HCT116 (cell line): ENCODE measurements at regions not wholly inside any gene's neighbourhood (a gene's known extent, or its start where the extent isn't known, plus 50 kb on each side); places are given as distances from the start of the nearest gene placed in this dataset.

Experiments used
- CTCF ChIP-seq, 3 experiments: fragments of 200-600 bp in 1 of 3; sonication (generic) in 1 of 3; IDR thresholded peaks in 2 of 3; conservative IDR thresholded peaks in 1 of 3; 2 replicates each; pipeline ENCODE4 v1.5.1; 2012 to 2017; ENCODE audit warnings: low read depth in 2 of 3, low read length in 2 of 3, antibody characterized with exemption in 1 of 3, borderline replicate concordance in 1 of 3, control low read depth in 1 of 3, mild to moderate bottlenecking in 1 of 3, mixed read lengths in 1 of 3, mixed run types in 1 of 3, moderate library complexity in 1 of 3; ENCODE audit not compliant: insufficient read depth in 1 of 3
- POLR2A ChIP-seq: IDR thresholded peaks from 2 replicates; pipeline ENCODE4 v1.7.0; 2011; ENCODE audit warnings: borderline replicate concordance; ENCODE audit not compliant: insufficient read depth, insufficient read length; ENCODE audit errors: extremely low read depth

DNA sequence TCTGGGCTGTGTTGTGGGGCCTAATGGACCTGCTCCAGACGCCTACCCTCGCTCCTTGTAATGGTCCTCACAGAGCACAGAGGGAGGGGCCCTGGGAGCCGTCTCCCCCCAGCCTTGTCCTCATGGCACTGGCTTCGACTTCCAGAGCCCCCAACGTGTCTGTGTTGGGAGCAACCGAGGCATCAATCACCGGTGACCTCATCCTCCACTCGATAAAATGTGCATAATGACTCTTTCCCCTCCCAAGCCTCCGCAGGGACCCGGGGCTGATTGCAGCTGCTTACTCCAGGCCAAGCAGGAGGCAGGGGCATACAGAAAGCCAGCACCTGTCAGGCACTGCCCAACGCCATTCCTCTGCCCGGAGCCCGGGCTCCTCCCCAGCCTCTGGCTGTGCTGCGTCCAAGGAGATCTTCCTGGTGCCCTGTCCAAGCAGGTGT lies 271.7 kb downstream of the NDUFA10 start:
- no peak for TF ChIP-seq POLR2A
- no peak for TF ChIP-seq CTCF (IDR thresholded peaks at IDR 0.05 in 2 of 3, conservative IDR thresholded peaks at IDR 0.05 in 1 of 3; ENCODE audit: borderline replicate concordance in 1 of 3, insufficient read depth in 1 of 3, low read depth in 2 of 3, low read length in 2 of 3)
